Colonic mucosa (tissue), 4 donors: ENCODE measurements at regions not wholly inside any gene's neighbourhood (a gene's known extent, or its start where the extent isn't known, plus 50 kb on each side); places are given as distances from the start of the nearest gene placed in this dataset.

Experiments used
- DNase-seq: peaks from one replicate; pipeline ENCODE4 v3.0.0-alpha.2; 2020
- H3K27ac ChIP-seq: fragments of 200-600 bp; one replicate; pipeline ENCODE4 v1.8.0; 2021
- H3K27me3 ChIP-seq: fragments of 200-600 bp; one replicate; pipeline ENCODE4 v1.8.0; 2021
- H3K36me3 ChIP-seq: fragments of 200-600 bp; one replicate; pipeline ENCODE4 v1.8.0; 2021
- H3K4me1 ChIP-seq: fragments of 200-600 bp; one replicate; pipeline ENCODE4 v1.8.0; 2021; ENCODE audit warnings: mild to moderate bottlenecking
- H3K4me3 ChIP-seq: fragments of 200-600 bp; one replicate; pipeline ENCODE4 v1.8.0; 2021
- H3K9ac ChIP-seq, 2 donors: one replicate each; pipeline ENCODE4 v1.7.0; 2013; ENCODE audit warnings: control low read depth in 2 of 2, low read depth in 2 of 2, low read length in 2 of 2
- H3K9me3 ChIP-seq: fragments of 200-600 bp; one replicate; pipeline ENCODE4 v1.8.0; 2021
- intact Hi-C: fragments of 100-400 bp; cut with DNase I; formaldehyde crosslinking; loops from one replicate; pipeline ENCODE4 v1.14.1; 2022
- TF ChIP-seq, protein P1 (sequence below): fragments of 200-600 bp; IDR thresholded peaks from one replicate; pipeline ENCODE4 v1.8.0; 2022; ENCODE audit warnings: antibody characterized with exemption, mild to moderate bottlenecking
- donor health status: healthy.
- donor health status: DM: no; HTN: no; CAD: no.
- donor health status: DM: no; HTN: no; CAD: no.

DNA sequence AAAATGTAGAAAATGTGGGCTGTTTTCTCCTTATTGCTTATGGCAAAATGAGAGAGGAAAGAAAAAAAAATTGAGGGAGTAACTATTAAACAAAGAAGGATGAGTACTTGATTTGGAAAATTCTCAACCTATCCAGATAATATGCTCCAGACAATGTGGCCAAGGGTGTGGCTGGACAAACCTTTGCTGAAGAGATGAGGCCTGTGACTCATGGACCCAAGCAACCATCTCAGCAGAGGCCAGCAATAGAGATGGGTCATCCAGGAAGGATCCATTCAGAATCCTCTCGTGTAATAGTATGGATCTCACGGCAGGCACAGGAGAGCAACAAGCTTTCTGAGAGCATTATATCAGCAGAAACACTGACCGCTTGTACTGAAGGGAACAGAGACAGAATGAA lies 120.3 kb upstream of the CELF2 start:
- no peak for DNase-seq
- TF ChIP-seq, protein P1, sequence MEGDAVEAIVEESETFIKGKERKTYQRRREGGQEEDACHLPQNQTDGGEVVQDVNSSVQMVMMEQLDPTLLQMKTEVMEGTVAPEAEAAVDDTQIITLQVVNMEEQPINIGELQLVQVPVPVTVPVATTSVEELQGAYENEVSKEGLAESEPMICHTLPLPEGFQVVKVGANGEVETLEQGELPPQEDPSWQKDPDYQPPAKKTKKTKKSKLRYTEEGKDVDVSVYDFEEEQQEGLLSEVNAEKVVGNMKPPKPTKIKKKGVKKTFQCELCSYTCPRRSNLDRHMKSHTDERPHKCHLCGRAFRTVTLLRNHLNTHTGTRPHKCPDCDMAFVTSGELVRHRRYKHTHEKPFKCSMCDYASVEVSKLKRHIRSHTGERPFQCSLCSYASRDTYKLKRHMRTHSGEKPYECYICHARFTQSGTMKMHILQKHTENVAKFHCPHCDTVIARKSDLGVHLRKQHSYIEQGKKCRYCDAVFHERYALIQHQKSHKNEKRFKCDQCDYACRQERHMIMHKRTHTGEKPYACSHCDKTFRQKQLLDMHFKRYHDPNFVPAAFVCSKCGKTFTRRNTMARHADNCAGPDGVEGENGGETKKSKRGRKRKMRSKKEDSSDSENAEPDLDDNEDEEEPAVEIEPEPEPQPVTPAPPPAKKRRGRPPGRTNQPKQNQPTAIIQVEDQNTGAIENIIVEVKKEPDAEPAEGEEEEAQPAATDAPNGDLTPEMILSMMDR = no peak
- intact Hi-C loops = no loop called here
- Histone ChIP-seq H3K27ac (no peak overlapping the region), H3K36me3 (no peaks in the 10 kb centered on the region), H3K4me1 (no peaks in the 10 kb centered on the region), H3K9ac (no peak overlapping the region), H3K9me3 (no peaks in the 10 kb centered on the region), H3K27me3 (no peaks in the 10 kb centered on the region), H3K4me3 (no peak overlapping the region)

DNA sequence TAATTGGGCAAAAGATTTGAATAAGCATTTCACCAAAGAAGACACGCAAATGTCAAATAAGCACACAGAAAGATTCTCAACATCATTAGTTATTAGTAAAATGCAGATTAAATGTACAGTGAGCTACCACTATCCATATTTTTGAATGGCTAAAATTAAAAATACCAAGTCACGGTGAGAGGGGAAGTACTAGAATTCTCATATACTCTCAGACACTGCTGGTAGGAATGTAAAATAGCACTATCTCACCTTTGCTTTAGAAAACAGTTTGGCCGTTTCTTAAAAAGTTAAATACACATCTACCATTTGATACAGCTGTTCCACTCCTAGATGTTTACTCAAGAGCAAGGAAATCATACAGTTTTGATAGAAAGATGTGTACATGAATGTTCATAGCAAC lies 115.8 kb upstream of the CELF2 start:
- Histone ChIP-seq H3K4me3 (no peak overlapping the region), H3K36me3 (no peaks in the 10 kb centered on the region), H3K4me1 (no peaks in the 10 kb centered on the region), H3K27ac (no peak overlapping the region), H3K9ac (no peak overlapping the region), H3K9me3 (no peaks in the 10 kb centered on the region), H3K27me3 (no peaks in the 10 kb centered on the region)
- TF ChIP-seq, protein P1 = no peak
- no peak for DNase-seq
- intact Hi-C loops = no loop called here

DNA sequence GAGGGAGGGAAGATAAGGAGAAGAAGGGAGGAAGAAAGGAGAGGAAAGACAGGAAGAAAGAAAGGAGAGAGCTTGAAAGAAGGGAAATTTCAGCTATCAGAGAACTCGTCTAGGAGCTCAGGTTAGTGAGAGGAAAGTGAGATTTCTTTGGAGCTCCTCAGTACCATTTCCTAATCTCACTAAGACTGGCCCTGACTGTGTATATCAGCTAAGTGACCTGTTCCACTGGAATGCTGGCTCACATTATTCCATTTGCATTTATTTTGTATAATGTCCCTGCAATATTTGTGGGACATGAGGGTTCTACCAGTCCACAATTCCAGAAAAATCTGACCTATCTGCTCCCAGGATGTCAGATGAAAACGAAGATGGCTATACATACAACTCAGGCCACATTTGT lies 114.7 kb upstream of the CELF2 start:
- H3K9me3 ChIP-seq = no peaks in the 10 kb centered on the region
- no peaks in the 10 kb centered on the region for H3K4me1 ChIP-seq
- DNase-seq = no peak
- no peak overlapping the region for H3K4me3 ChIP-seq
- H3K9ac ChIP-seq = no peak overlapping the region
- no peaks in the 10 kb centered on the region for H3K36me3 ChIP-seq
- H3K27me3 ChIP-seq = no peaks in the 10 kb centered on the region
- H3K27ac ChIP-seq = no peak overlapping the region
- TF ChIP-seq, protein P1 = no peak
- intact Hi-C loops = no loop called here

DNA sequence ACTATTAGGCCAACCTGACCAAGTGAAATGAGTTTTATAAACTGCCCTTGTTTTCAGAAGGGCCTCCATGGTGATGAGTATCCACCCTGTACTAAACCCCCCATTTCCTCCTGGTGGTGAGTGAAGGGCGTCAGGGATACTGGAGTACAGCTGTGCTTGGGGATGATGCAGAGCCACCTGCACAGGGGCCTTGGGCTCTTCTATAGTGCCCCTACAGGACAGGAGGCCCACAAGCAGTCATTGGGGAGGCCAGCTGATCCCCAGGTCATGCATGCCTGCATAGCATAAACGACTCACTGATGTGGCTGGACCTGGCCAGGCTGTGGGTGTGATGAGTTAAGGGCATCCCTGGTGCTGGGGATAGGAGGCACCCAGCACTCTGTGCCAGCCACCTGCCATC lies 114.1 kb upstream of the CELF2 start:
- H3K4me3 ChIP-seq = no peak overlapping the region
- H3K4me1 ChIP-seq = no peaks in the 10 kb centered on the region
- no peak for DNase-seq
- H3K9ac ChIP-seq = no peak overlapping the region
- no peaks in the 10 kb centered on the region for H3K9me3 ChIP-seq
- TF ChIP-seq, protein P1 = no peak
- no peaks in the 10 kb centered on the region for H3K27me3 ChIP-seq
- H3K27ac ChIP-seq = no peak overlapping the region
- no peaks in the 10 kb centered on the region for H3K36me3 ChIP-seq
- intact Hi-C loops = no loop called here

DNA sequence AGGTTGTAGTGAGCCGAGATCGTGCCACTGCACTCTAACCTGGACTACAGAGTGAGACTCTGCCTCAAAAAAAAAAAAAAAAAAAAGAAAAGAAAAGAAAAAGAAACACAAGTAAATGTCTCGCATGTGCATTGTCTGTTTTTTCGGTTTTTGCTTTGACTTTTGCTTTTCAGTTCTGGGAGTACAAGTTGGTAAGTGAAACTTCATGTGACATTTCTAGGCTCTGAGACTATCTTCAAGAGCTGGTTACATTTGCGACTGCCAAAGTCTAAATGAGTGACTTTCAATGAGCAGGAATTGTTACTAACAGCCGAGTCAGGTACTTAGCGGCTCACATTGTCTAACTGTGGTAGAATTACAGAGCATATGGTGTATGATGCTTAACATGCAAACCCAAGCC lies 107.0 kb upstream of the CELF2 start:
- Histone ChIP-seq H3K9ac (no peak overlapping the region), H3K9me3 (no peaks in the 10 kb centered on the region), H3K27ac (no peak overlapping the region), H3K27me3 (no peaks in the 10 kb centered on the region), H3K4me3 (no peak overlapping the region), H3K36me3 (no peaks in the 10 kb centered on the region), H3K4me1 (no peaks in the 10 kb centered on the region)
- no peak for DNase-seq
- intact Hi-C loops = no loop called here
- TF ChIP-seq, protein P1 = no peak

DNA sequence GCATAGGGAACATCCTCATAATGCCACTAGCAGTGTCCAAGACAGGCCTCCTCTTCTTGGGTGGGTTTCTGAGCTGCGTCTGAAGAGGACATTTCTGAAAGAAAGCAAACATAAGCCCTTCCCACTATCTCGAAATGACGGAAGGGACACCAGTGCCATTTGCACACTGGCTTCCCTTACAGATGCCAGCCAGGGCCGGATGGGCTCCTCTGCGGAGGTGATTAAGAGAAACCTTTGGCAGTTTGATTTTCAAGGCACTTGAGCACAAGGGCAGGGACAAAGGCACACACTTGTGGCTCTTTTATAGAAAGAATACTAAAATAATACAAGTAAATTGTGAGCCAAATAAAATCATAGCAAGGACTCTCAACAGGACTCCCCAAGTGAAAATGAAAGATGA lies 106.6 kb upstream of the CELF2 start:
- TF ChIP-seq, protein P1 = no peak

More for the DNA sequence above, 106.6 kb upstream of the CELF2 start:
- Histone ChIP-seq H3K36me3 (no peaks in the 10 kb centered on the region), H3K4me3 (no peak overlapping the region), H3K9me3 (no peaks in the 10 kb centered on the region), H3K27ac (no peak overlapping the region), H3K9ac (no peak overlapping the region), H3K4me1 (no peaks in the 10 kb centered on the region), H3K27me3 (no peaks in the 10 kb centered on the region)
- intact Hi-C loops = no loop called here
- DNase-seq = no peak
